Fibroblast of lung (primary cell): ENCODE measurements at regions not wholly inside any gene's neighbourhood (a gene's known extent, or its start where the extent isn't known, plus 50 kb on each side); places are given as distances from the start of the nearest gene placed in this dataset.

Experiments used
- EZH2 ChIP-seq: IDR thresholded peaks from 2 replicates; pipeline ENCODE4 v1.5.1; 2012; ENCODE audit warnings: low read length, control low read depth, mild to moderate bottlenecking; ENCODE audit errors: missing control alignments
- TF ChIP-seq, protein P1 (sequence below), 2 donors: IDR thresholded peaks in 1 of 2; conservative IDR thresholded peaks in 1 of 2; 1 replicate in 1 of 2; 2 replicates in 1 of 2; pipeline ENCODE4 v1.5.1; 2011 to 2012; ENCODE audit warnings: low read length in 2 of 2, control low read depth in 1 of 2, inconsistent platforms in 1 of 2, low read depth in 1 of 2, mild to moderate bottlenecking in 1 of 2

DNA sequence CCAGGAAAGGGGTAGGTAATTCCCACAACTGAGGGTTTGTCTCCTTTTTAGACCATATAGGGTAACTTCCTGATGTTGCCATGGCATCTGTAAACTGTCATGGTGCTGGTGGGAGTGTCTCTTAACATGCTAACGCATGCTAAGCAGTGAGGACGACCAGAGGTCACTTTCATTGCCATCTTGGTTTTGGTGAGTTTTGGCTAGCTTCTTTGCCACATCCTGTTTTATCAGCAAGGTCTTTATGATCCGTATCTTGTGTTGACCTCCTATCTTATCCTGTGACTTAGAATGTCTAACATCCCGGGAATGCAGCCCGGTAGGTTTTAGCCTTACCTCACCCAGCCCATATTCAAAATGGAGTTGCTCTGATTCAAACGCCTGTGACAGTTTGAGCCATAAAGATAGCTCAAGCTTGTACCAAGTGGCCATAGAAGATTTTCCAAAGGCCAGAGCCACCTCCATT is 176.0 kb upstream of the NAMPT start:
- TF ChIP-seq, protein P1, sequence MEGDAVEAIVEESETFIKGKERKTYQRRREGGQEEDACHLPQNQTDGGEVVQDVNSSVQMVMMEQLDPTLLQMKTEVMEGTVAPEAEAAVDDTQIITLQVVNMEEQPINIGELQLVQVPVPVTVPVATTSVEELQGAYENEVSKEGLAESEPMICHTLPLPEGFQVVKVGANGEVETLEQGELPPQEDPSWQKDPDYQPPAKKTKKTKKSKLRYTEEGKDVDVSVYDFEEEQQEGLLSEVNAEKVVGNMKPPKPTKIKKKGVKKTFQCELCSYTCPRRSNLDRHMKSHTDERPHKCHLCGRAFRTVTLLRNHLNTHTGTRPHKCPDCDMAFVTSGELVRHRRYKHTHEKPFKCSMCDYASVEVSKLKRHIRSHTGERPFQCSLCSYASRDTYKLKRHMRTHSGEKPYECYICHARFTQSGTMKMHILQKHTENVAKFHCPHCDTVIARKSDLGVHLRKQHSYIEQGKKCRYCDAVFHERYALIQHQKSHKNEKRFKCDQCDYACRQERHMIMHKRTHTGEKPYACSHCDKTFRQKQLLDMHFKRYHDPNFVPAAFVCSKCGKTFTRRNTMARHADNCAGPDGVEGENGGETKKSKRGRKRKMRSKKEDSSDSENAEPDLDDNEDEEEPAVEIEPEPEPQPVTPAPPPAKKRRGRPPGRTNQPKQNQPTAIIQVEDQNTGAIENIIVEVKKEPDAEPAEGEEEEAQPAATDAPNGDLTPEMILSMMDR (conservative IDR thresholded peaks at IDR 0.05 in 1 of 2, IDR thresholded peaks at IDR 0.05 in 1 of 2; ENCODE audit: low read depth in 1 of 2, low read length in 2 of 2) = no peak
- TF ChIP-seq EZH2 = no peak
